GM23338 (cell line): ENCODE measurements at regions not wholly inside any gene's neighbourhood (a gene's known extent, or its start where the extent isn't known, plus 50 kb on each side); places are given as distances from the start of the nearest gene placed in this dataset.

Experiments used
- CREB1 ChIP-seq: fragments of 250-450 bp; sonication (Bioruptor Pico); IDR thresholded peaks from 2 replicates; pipeline ENCODE4 v1.5.0; 2020; ENCODE audit warnings: low read depth, mild to moderate bottlenecking, moderate library complexity
- NANOG ChIP-seq: IDR thresholded peaks from 2 replicates; pipeline ENCODE4 v1.6.1; 2016; ENCODE audit warnings: antibody characterized with exemption, borderline replicate concordance
- STAT1 ChIP-seq: IDR thresholded peaks from one replicate; pipeline ENCODE4 v1.6.1; 2016; ENCODE audit warnings: antibody characterized with exemption; ENCODE audit not compliant: unreplicated experiment
- ZNF331 ChIP-seq: fragments of 250-450 bp; sonication (Bioruptor Pico); IDR thresholded peaks from 2 replicates; pipeline ENCODE4 v1.5.0; 2020; ENCODE audit warnings: low read depth, mild to moderate bottlenecking, moderate library complexity
- TF ChIP-seq, protein P1 (sequence below): fragments of 250-450 bp; sonication (Bioruptor Pico); IDR thresholded peaks from 2 replicates; pipeline ENCODE4 v1.5.0; 2020; ENCODE audit warnings: mild to moderate bottlenecking, moderate library complexity
- TF ChIP-seq, protein P2 (sequence below): IDR thresholded peaks from one replicate; pipeline ENCODE4 v1.6.1; 2018; ENCODE audit warnings: antibody characterized with exemption; ENCODE audit not compliant: unreplicated experiment
- TF ChIP-seq, protein P3 (sequence below): IDR thresholded peaks from 2 replicates; pipeline ENCODE4 v1.6.1; 2016; ENCODE audit warnings: antibody characterized with exemption
- TF ChIP-seq, protein P4 (sequence below), 2 experiments: fragments of 200-600 bp in 1 of 2; sonication (generic) in 1 of 2; conservative IDR thresholded peaks; 2 replicates each; pipeline versions ENCODE4 v1.5.1 to v1.6.1; 2016 to 2017; ENCODE audit warnings: antibody characterized with exemption in 2 of 2, low read depth in 2 of 2, mild to moderate bottlenecking in 2 of 2, moderate library complexity in 1 of 2

DNA sequence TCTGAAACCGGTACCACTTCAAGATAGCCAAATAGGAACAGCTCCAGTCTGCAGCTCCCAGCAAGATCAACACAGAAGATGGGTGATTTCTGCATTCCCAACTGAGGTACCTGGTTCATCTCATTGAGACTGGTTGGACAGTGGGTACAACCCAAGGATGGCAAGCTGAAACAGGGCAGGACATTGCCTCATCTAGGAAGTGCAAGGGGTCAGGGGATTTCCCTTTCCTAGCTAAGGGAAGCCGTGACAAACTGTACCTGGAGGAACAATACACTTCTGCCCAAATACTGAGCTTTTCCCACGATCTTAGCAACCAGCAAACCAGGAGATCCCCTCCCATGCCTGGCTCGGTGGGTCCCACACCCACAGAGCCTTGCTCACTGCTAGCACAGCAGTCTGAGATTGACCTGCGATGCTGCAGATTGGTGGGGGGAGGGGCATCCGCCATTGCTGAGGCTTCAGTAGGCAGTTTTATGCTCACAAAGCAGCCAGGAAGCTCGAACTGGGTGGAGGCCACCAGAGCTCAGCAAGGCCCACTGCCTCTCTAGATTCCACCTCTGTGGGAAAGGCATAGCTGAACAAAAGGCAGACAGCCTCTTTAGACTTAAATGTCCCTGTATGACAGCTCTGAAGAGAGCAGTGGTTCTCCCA, 59.9 kb upstream of the C11orf58 start (continued):
- TF ChIP-seq, protein P1, sequence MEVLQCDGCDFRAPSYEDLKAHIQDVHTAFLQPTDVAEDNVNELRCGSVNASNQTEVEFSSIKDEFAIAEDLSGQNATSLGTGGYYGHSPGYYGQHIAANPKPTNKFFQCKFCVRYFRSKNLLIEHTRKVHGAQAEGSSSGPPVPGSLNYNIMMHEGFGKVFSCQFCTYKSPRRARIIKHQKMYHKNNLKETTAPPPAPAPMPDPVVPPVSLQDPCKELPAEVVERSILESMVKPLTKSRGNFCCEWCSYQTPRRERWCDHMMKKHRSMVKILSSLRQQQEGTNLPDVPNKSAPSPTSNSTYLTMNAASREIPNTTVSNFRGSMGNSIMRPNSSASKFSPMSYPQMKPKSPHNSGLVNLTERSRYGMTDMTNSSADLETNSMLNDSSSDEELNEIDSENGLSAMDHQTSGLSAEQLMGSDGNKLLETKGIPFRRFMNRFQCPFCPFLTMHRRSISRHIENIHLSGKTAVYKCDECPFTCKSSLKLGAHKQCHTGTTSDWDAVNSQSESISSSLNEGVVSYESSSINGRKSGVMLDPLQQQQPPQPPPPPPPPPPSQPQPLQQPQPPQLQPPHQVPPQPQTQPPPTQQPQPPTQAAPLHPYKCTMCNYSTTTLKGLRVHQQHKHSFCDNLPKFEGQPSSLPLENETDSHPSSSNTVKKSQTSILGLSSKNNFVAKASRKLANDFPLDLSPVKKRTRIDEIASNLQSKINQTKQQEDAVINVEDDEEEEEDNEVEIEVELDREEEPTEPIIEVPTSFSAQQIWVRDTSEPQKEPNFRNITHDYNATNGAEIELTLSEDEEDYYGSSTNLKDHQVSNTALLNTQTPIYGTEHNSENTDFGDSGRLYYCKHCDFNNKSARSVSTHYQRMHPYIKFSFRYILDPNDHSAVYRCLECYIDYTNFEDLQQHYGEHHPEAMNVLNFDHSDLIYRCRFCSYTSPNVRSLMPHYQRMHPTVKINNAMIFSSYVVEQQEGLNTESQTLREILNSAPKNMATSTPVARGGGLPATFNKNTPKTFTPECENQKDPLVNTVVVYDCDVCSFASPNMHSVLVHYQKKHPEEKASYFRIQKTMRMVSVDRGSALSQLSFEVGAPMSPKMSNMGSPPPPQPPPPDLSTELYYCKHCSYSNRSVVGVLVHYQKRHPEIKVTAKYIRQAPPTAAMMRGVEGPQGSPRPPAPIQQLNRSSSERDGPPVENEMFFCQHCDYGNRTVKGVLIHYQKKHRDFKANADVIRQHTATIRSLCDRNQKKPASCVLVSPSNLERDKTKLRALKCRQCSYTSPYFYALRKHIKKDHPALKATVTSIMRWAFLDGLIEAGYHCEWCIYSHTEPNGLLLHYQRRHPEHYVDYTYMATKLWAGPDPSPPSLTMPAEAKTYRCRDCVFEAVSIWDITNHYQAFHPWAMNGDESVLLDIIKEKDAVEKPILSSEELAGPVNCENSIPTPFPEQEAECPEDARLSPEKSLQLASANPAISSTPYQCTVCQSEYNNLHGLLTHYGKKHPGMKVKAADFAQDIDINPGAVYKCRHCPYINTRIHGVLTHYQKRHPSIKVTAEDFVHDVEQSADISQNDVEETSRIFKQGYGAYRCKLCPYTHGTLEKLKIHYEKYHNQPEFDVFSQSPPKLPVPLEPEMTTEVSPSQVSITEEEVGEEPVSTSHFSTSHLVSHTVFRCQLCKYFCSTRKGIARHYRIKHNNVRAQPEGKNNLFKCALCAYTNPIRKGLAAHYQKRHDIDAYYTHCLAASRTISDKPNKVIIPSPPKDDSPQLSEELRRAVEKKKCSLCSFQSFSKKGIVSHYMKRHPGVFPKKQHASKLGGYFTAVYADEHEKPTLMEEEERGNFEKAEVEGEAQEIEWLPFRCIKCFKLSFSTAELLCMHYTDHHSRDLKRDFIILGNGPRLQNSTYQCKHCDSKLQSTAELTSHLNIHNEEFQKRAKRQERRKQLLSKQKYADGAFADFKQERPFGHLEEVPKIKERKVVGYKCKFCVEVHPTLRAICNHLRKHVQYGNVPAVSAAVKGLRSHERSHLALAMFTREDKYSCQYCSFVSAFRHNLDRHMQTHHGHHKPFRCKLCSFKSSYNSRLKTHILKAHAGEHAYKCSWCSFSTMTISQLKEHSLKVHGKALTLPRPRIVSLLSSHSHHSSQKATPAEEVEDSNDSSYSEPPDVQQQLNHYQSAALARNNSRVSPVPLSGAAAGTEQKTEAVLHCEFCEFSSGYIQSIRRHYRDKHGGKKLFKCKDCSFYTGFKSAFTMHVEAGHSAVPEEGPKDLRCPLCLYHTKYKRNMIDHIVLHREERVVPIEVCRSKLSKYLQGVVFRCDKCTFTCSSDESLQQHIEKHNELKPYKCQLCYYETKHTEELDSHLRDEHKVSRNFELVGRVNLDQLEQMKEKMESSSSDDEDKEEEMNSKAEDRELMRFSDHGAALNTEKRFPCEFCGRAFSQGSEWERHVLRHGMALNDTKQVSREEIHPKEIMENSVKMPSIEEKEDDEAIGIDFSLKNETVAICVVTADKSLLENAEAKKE (CRISPR knock-in tag): no peak
- TF ChIP-seq NANOG (no peak), STAT1 (no peak), CREB1 (CRISPR knock-in tag) (no peak), ZNF331 (CRISPR knock-in tag) (no peak)
- TF ChIP-seq, protein P2, sequence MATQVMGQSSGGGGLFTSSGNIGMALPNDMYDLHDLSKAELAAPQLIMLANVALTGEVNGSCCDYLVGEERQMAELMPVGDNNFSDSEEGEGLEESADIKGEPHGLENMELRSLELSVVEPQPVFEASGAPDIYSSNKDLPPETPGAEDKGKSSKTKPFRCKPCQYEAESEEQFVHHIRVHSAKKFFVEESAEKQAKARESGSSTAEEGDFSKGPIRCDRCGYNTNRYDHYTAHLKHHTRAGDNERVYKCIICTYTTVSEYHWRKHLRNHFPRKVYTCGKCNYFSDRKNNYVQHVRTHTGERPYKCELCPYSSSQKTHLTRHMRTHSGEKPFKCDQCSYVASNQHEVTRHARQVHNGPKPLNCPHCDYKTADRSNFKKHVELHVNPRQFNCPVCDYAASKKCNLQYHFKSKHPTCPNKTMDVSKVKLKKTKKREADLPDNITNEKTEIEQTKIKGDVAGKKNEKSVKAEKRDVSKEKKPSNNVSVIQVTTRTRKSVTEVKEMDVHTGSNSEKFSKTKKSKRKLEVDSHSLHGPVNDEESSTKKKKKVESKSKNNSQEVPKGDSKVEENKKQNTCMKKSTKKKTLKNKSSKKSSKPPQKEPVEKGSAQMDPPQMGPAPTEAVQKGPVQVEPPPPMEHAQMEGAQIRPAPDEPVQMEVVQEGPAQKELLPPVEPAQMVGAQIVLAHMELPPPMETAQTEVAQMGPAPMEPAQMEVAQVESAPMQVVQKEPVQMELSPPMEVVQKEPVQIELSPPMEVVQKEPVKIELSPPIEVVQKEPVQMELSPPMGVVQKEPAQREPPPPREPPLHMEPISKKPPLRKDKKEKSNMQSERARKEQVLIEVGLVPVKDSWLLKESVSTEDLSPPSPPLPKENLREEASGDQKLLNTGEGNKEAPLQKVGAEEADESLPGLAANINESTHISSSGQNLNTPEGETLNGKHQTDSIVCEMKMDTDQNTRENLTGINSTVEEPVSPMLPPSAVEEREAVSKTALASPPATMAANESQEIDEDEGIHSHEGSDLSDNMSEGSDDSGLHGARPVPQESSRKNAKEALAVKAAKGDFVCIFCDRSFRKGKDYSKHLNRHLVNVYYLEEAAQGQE: no peak
- TF ChIP-seq, protein P3, sequence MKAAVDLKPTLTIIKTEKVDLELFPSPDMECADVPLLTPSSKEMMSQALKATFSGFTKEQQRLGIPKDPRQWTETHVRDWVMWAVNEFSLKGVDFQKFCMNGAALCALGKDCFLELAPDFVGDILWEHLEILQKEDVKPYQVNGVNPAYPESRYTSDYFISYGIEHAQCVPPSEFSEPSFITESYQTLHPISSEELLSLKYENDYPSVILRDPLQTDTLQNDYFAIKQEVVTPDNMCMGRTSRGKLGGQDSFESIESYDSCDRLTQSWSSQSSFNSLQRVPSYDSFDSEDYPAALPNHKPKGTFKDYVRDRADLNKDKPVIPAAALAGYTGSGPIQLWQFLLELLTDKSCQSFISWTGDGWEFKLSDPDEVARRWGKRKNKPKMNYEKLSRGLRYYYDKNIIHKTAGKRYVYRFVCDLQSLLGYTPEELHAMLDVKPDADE: no peak
- TF ChIP-seq, protein P4, sequence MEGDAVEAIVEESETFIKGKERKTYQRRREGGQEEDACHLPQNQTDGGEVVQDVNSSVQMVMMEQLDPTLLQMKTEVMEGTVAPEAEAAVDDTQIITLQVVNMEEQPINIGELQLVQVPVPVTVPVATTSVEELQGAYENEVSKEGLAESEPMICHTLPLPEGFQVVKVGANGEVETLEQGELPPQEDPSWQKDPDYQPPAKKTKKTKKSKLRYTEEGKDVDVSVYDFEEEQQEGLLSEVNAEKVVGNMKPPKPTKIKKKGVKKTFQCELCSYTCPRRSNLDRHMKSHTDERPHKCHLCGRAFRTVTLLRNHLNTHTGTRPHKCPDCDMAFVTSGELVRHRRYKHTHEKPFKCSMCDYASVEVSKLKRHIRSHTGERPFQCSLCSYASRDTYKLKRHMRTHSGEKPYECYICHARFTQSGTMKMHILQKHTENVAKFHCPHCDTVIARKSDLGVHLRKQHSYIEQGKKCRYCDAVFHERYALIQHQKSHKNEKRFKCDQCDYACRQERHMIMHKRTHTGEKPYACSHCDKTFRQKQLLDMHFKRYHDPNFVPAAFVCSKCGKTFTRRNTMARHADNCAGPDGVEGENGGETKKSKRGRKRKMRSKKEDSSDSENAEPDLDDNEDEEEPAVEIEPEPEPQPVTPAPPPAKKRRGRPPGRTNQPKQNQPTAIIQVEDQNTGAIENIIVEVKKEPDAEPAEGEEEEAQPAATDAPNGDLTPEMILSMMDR (conservative IDR thresholded peaks at IDR 0.05; ENCODE audit: low read depth in 2 of 2): no peak
